Activated naive CD4-positive, alpha-beta T cell treated with anti-CD3 and anti-CD28 coated beads, Interleukin-2, amount 50 U/mL, for 72 hours (primary cell): ENCODE measurements at regions not wholly inside any gene's neighbourhood (a gene's known extent, or its start where the extent isn't known, plus 50 kb on each side); places are given as distances from the start of the nearest gene placed in this dataset.
"Not testable (repeated sequence)": the region's sequence is repeated elsewhere in the genome, so short reads cannot be mapped to it uniquely, and the experiment has no call there.

Experiments
- ATAC-seq, 2 donors: fragments of 150-1000 bp; cut with Tn5 transposase; 2 replicates each; pipeline ENCODE4 v1.10.0; 2021; ENCODE audit warnings: mild to moderate bottlenecking in 2 of 2, moderate library complexity in 2 of 2
- DNase-seq, 2 donors: peaks; one replicate each; pipeline ENCODE4 v3.0.0; 2021 to 2022; ENCODE audit warnings: low spot score in 2 of 2
- H3K27ac Mint-ChIP-seq, 2 donors: one replicate each; pipeline ENCODE4 v1.8.0; 2022; ENCODE audit warnings: mild to moderate bottlenecking in 2 of 2, mixed read lengths in 2 of 2
- H3K36me3 Mint-ChIP-seq, 2 donors: one replicate each; pipeline ENCODE4 v1.8.0; 2022; ENCODE audit warnings: mixed read lengths in 2 of 2
- H3K9me3 Mint-ChIP-seq, 2 donors: one replicate each; pipeline ENCODE4 v1.8.0; 2022; ENCODE audit warnings: mixed read lengths in 2 of 2

DNA sequence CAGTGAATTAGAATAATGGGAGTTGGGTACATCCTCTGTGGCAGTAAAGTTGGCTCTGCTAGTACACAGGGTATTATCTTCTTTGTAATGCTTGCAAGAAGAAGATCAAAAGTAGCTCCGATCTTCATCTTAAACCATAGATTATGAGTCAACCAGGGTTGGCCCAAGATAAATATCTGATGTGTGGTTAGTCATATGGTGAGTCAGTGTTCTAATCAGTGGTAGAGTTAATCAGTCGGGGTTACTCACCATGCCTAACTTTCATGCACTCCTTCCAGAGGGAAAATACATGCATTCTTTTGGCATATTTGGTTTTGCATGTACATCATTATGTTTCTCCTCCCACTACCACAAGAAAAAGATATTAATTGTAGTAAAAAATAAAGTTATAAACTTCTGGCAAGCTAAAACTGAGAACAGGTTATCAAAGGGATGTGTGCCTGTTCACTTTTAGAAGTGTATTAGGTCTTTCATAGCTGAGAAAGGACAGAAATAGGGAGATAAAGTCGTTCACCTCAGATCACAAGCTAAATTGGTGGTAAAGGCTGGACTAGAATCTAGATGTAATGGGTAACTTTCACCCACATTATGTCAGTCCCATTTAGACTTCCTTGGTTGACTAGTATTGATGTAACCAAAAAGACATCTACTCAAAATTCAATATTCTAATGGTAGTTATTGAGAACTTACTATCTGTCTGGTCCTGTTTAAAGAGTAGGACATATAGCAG is 684.4 kb downstream of the IRS1 start:
- Mint-ChIP-seq H3K9me3 (peaks cover 0 to under 1% of the 10 kb centered on the region in 2 donors), H3K27ac (no peak overlapping the region)
- peak; percentile 54 to 81 for ATAC-seq

DNA sequence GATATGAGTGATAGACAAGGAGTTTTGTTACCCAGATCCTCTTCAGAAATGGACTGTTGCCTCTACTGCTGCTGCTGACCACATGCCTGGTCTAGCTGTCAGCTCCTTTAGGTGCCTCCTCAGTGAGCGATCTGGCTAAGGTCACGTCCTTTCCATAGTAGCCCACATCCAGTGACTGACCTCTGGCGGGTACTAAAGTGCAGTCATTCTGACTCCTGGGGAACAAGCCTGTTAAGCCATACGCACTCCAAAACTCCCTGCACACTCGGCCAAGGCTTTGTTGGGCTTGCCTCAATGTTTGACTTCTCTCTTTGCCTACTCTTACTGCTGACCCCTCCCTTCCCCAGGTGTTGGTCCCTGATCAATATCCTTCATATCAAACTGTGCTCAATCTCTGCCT is 685.2 kb downstream of the IRS1 start:
- ATAC-seq (no peak), DNase-seq (no peak)
- H3K27ac Mint-ChIP-seq = no peak overlapping the region
- H3K36me3 Mint-ChIP-seq = peaks cover 0 to 5% of the 10 kb centered on the region in 2 donors
- H3K9me3 Mint-ChIP-seq = peaks cover 5% of the 10 kb centered on the region in 2 donors

More for the DNA sequence above, 684.4 kb downstream of the IRS1 start:
- peaks cover 0 to under 1% of the 10 kb centered on the region in 2 donors for H3K36me3 Mint-ChIP-seq
- DNase-seq = no peak

DNA sequence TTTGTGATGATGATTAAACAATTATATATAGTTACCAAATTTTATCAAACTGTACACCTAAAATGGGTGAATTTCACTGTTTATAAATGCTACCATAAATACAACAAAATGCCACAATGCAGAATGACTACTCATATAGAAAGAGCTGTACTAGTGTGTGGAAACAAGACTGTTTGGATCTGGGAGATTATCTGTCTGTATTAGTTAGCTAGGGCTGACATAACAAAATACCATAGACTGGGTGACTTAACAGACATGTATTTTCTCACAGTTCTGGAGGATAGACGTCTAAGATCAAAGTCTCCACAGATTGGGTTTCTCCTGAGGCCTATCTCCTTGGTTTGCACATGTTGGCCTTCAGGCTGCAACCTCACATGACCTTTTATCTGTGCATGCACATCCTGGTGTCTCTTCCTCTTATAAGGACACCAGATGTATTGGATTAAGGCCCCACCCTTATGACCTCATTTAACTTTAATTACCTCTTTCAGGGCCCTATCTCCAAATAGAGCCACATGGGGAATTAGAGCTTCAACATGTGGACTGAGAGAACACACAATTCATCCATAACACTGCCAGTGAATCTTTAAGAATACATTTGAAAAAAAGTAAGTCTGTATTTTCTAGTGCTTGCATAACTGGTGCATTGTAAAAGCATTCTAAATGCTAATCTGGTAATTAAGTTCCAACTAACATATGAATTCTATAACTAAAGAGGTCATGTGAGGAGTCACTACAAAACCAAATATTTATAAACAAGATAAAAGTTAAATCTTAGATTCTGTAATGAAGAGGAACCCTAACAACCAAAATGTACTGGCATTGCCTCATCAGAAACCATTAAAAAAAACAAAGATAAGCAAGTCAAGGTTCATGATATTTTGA is 699.6 kb downstream of the NYAP2 start:
- DNase-seq (no peak), ATAC-seq (no peak)
- Mint-ChIP-seq H3K27ac (no peak overlapping the region), H3K36me3 (no peaks in the 10 kb centered on the region), H3K9me3 (peaks cover 7 to 10% of the 10 kb centered on the region in 2 donors)

DNA sequence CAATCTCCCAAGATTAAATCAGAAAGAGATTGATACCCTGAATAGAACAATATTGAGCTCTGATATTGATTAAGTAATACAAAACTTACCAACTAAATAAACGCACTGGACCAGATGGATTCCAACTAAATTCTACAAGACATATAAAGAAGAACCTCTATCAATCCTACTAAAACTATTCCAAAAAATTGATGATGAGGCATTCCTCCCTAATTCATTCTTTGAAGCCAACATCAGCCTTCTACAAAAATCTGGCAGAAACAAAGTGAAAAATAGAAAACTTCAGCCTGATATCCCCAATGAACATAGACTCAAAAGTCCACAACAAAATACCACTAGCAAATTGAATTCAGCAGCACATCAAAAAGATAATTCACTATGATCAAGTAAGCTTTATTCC is 695.5 kb downstream of the NYAP2 start:
- Mint-ChIP-seq H3K27ac (no peak overlapping the region), H3K9me3 (peaks cover 17 to 18% of the 10 kb centered on the region in 2 donors), H3K36me3 (no peaks in the 10 kb centered on the region)
- ATAC-seq (no peak), DNase-seq (no peak)

DNA sequence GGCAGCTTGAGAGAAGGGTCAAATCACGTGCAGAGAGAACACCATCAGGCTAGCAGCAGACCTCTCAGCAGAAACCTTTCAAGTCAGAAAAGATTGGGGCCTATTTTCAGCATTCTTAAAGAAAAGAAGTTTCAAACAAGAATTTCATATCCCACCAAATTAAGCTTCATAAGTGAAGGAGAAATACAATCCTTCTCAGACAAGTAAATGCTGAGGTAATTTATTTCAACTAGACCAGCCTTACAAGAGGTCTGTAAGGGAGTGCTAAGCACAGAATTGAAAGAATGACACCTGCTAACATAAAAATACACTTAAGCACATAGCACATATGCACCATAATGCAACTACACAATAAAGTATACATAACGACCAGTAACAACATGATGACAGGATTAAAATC is 693.9 kb downstream of the NYAP2 start:
- no peak overlapping the region for H3K27ac Mint-ChIP-seq
- no peaks in the 10 kb centered on the region for H3K36me3 Mint-ChIP-seq
- no peak for DNase-seq
- no peak for ATAC-seq
- H3K9me3 Mint-ChIP-seq = peaks cover 17 to 18% of the 10 kb centered on the region in 2 donors

DNA sequence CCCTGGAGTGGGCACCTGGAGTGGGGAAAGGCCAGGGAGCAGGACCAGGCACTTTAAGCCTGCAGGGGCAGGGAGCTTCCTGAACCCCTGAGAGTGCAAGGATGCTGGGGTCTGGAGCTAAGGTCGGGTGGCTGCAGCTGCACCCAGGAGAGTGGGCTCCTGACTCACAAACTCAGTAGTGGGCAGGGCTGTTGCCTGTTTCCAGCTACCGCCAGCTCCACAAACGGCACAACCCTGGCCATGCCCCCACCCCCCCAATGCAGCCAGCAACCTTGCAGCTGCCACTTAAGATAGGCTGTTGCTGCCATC is 688.8 kb downstream of the NYAP2 start:
- ATAC-seq (no peak), DNase-seq (no peak)
- no peaks in the 10 kb centered on the region for H3K36me3 Mint-ChIP-seq
- no peak overlapping the region for H3K27ac Mint-ChIP-seq
- H3K9me3 Mint-ChIP-seq = peaks cover 19 to 20% of the 10 kb centered on the region in 2 donors

DNA sequence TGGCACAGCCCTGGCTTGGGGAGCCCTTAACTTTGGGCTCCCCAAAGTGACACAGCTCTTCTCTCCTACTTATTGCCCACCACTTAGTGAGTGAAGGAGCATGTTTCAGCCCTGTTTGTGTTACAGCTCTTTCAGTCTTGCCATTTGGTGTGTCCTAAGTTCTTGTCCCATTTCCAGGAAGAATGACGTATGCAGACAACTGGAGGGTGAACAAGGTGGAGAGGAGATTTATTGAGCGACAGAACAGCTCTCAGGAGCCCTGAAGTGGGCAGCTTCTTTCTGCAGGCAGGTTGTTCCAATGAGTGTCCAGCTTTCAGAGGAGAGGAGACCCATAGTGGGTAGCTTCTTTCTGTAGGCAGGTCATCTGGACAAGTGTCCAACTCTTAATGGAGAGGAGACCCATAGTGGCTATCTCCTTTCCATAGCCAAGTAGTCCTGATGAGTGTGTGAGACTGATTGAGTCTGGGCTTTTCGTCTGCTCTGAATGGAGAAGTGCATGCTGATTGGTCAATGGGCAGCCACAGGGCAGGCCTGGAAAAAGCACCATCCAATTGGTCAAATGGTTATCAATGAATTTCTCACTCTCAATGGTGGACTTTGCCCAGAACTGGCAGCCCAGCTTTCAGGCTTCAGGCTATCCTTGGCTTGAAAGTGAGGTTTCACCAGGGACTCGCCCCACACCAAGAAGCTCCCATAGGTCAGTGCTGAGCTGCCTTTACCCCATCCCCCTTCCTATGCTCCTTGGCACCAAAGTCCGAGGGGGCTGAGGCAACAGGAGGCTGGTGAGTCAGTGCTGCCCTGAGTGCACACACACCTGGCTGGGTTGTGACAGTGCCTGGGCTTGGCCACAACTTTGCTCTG is 688.2 kb downstream of the NYAP2 start:
- no peak for ATAC-seq
- no peak for DNase-seq

DNA sequence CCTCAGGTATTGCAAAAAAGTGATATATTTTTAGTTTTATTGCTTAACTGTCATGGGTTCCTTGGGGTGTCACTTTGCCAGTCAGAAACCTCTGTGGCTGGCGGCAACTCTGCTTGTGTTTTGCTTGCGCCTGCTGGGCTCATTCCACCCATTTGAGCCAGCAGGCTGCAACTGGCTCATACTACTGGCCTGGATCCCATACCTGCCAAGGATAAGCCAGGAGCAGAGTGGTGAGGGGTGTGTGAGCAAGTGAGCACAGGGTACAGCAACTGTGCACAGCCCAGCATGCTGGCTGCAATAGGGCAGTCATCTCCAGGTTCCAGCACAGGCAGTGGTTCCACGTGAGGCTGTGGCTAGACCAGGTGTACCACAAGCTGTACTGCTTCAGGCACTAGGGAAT is 687.5 kb downstream of the NYAP2 start:
- no peak overlapping the region for H3K27ac Mint-ChIP-seq

More for the DNA sequence above, 688.2 kb downstream of the NYAP2 start:
- Mint-ChIP-seq H3K27ac (no peak overlapping the region), H3K9me3 (peaks cover 15% of the 10 kb centered on the region in 2 donors), H3K36me3 (no peaks in the 10 kb centered on the region)

DNA sequence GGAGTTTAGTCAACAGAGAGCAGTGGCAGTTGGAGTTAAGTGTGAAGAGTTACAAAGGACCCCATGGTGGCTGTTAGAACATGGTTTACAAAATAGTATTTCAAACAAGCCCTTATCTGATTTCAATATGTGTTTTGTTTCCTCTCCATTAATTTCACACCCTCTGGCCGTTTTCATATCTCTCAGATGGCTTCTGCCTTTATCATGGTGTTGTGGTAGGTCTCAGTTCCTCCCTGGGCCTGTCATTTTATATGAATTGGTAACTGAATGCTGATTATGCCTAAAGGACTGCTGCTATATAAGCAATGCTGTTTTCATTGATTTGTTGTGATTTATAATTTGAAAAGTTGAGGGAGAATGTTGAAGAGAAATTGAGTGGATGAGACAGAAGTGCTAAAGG is 686.7 kb downstream of the NYAP2 start:
- Mint-ChIP-seq H3K9me3 (peaks cover 14 to 15% of the 10 kb centered on the region in 2 donors), H3K36me3 (no peaks in the 10 kb centered on the region), H3K27ac (no peak overlapping the region)
- no peak for ATAC-seq
- DNase-seq = no peak

More for the DNA sequence above, 687.5 kb downstream of the NYAP2 start:
- Mint-ChIP-seq H3K36me3 (no peaks in the 10 kb centered on the region), H3K9me3 (peaks cover 15% of the 10 kb centered on the region in 2 donors)
- DNase-seq = no peak
- no peak for ATAC-seq

DNA sequence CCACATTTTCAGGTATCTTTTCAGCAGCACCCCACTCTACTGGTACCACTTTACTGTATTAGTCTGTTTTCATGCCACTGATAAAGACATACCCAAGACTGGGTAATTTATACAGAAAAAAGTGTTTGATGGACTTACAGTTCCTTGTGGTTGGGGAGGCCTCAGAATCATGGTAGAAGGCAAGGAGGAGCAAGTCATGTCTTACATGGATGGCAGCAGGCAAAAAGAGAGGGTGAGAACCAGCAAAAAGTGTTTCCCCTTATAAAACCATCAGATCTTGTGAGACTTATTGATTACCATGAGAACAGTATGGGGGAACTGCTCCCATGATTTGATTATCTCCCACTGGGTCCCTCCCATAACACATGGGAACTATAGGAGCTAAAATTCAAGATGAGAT is 685.9 kb downstream of the NYAP2 start:
- DNase-seq, H3K27ac Mint-ChIP-seq, ATAC-seq, H3K36me3 Mint-ChIP-seq: not testable (repeated sequence)
- H3K9me3 Mint-ChIP-seq = peaks cover 12 to 15% of the 10 kb centered on the region in 2 donors

DNA sequence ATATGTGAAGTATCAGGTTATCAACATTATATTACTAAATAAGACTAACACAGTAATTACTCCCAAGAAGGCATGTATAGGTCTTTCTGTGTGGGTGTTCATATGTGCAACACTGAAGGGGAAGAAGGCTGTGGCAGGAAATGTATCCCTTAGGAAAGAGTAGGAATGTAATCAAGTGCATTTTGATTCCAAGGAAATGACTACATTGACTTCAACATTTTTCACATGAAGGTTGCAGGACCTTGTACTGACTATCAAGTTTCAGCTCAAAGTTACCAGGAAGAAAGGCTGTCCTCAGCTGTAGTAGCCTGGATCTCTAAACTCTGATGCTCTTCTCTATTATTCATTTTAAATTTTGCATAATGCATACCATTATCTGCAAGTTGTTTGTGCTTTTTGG is 680.8 kb downstream of the NYAP2 start:
- H3K27ac Mint-ChIP-seq = no peak overlapping the region
- no peaks in the 10 kb centered on the region for H3K36me3 Mint-ChIP-seq
- no peak for ATAC-seq
- no peak for DNase-seq
- peaks cover 4 to 5% of the 10 kb centered on the region in 2 donors for H3K9me3 Mint-ChIP-seq

DNA sequence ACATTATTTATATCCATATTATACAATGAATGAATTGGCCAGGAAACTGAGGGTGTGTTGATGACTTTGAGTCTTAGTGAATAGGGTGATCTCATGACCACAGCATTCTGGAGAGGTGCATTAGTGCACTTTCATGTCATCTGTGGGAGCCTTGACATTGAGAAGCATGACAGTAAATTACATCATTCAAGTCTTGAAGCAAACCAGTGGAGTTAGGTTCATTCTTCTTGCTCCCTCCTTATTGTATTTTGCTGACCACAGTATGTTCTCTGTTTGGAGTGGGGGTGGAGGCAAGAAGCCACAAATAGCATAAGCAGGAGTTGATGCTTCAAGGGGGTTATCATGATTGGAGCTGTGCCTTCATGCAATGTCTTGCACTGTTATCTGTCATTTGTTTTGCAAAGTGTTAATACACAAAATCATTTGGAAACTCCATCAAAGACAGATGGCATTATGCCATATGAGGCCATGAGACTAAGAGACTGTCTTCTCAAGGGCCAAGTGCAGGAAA is 680.2 kb downstream of the NYAP2 start:
- Mint-ChIP-seq H3K36me3 (no peaks in the 10 kb centered on the region), H3K9me3 (no peaks in the 10 kb centered on the region), H3K27ac (no peak overlapping the region)
- ATAC-seq (peak in 1 of 2 donors; percentile 28), DNase-seq (no peak)

DNA sequence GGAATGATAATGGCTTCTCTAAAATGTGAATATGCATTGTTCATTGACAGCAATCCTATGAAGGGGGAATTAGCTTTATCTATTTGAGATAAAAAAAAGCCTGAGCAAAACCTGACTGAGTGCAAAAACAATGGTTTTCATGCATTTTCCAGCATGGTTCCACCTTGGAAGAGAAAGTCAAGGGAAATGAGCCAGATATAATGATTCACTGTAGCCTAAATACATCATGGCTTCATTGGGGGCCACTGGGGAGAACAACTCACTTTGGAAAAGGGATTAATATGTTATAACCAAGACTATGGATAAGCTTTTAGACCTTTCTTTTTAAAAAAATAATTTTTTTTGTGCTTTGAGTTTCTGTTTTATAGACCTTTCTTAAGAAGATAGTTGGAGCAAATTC is 679.7 kb downstream of the NYAP2 start:
- no peak for ATAC-seq
- DNase-seq = no peak
- H3K27ac Mint-ChIP-seq = no peak overlapping the region
- no peaks in the 10 kb centered on the region for H3K36me3 Mint-ChIP-seq
- H3K9me3 Mint-ChIP-seq = no peaks in the 10 kb centered on the region

DNA sequence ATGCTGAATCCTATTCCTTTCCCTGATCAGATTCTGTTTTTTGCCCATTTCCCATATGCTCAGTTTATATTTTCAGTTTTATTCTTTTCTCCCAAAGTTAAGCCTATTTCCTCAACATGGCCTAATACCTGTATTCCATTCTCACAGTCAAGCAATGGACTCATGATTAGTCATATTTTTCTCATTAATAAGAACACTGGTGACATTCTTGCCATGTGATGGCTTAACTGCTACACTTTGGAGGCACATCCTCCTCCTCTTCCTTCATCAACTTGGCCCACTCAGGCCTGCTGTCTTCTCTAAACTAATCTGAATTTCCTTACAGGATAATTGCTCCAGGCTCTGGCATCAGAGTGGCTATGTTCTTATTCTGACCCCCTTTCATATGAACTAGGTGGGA is 679.2 kb downstream of the NYAP2 start:
- Mint-ChIP-seq H3K9me3 (no peaks in the 10 kb centered on the region), H3K27ac (no peak overlapping the region), H3K36me3 (no peaks in the 10 kb centered on the region)
- ATAC-seq (no peak), DNase-seq (no peak)

DNA sequence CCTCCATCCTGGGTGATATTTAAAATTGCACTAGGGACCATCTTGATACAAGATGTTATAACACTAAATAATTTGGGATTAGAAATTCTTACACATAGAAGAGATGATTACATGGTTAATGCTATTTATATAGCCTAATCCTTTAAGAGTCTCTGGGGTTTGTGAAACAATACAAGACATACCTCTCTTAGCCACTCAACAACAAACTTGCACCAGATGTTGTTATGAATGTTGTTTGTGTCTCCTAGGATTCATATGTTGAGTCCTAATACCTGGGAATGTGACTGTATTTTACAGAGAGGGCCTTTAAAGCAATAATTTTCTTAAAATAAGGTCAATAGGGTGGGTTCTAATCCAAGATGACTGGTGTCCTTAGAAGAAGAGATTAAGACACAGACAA is 678.3 kb downstream of the NYAP2 start:
- ATAC-seq (no peak), DNase-seq (no peak)
- H3K27ac Mint-ChIP-seq = no peak overlapping the region
- H3K36me3 Mint-ChIP-seq = no peaks in the 10 kb centered on the region
- H3K9me3 Mint-ChIP-seq = no peaks in the 10 kb centered on the region

DNA sequence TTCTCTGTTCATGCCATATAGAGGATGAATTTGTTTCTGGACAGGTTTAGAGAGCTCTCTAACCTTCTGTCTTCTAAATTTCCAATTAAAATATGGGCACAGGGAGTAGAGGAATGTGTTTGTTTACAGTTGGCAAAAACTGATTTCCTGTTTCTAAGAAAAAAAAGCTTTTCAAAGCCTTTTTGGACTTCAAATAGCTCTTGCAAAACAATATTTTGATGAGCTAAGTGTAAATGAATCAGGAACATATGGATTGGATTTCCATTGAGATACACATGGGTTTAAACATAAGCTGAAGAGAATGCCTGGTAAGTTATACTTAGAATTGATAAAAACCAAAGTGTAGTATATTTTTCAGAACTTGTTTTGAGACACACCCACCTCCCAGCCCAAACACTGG is 677.5 kb downstream of the NYAP2 start:
- ATAC-seq = no peak
- no peak for DNase-seq
- Mint-ChIP-seq H3K36me3 (no peaks in the 10 kb centered on the region), H3K27ac (no peak overlapping the region), H3K9me3 (no peaks in the 10 kb centered on the region)

DNA sequence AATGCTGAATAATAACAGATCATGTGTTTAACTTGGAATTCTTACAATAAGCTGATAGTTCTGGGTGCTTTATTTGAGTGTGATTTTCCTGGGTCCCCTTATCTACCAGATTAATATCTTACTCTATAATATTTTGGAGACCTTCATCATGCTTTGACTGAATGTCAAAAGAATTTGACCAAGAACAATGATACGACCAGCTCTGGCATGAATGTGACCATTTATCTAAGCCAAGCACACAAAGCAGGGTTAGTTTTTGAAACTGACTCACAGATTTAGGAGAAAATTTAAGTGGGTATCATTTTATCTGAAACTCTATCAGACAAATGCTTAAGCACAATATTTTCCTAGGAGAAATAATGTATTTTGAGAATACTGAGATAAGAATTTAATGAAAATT is 677.0 kb downstream of the NYAP2 start:
- no peak for ATAC-seq
- Mint-ChIP-seq H3K36me3 (no peaks in the 10 kb centered on the region), H3K9me3 (no peaks in the 10 kb centered on the region), H3K27ac (no peak overlapping the region)
- DNase-seq = no peak
